ENCODE measurements at regions not wholly inside any gene's neighbourhood (a gene's known extent, or its start where the extent isn't known, plus 50 kb on each side); places are given as distances from the start of the nearest gene placed in this dataset.

- TF ChIP-seq GATA2 (IDR thresholded peaks at IDR 0.05; ENCODE audit: low read depth, low read length) (no peak), GATA3 (IDR thresholded peaks at IDR 0.05; ENCODE audit: low read depth, low read length) (no peak)
These were observed 130.3 kb upstream of the CARD18 start for GRCh38 chr11:105269862-105270261.
